Smooth muscle cell (in vitro differentiated cells): ENCODE measurements at regions not wholly inside any gene's neighbourhood (a gene's known extent, or its start where the extent isn't known, plus 50 kb on each side); places are given as distances from the start of the nearest gene placed in this dataset.
A peak's percentile ranks its signal among the peaks of the same experiment; 100 is the strongest.

Source experiments
- DNase-seq: peaks from one replicate; lab custom pipeline; 2025; ENCODE audit not compliant: unreplicated experiment; lab: John Stamatoyannopoulos, UW
- H2AFZ ChIP-seq: fragments of 200-600 bp; sonication (generic); 2 replicates; pipeline ENCODE4 v1.6.0; 2016; ENCODE audit warnings: antibody characterized with exemption, low read depth, mild to moderate bottlenecking
- H3F3A ChIP-seq: fragments of 200-600 bp; sonication (generic); 2 replicates; pipeline ENCODE4 v1.6.0; 2017; ENCODE audit warnings: antibody characterized with exemption, low read depth
- H3K27ac ChIP-seq: fragments of 200-600 bp; sonication (generic); 2 replicates; pipeline ENCODE4 v1.5.1; 2016; ENCODE audit warnings: low read depth, mild to moderate bottlenecking
- H3K27me3 ChIP-seq: fragments of 200-600 bp; sonication (generic); 2 replicates; pipeline ENCODE4 v1.6.1; 2016; ENCODE audit warnings: low read depth, mild to moderate bottlenecking
- H3K36me3 ChIP-seq: fragments of 200-600 bp; sonication (generic); 2 replicates; pipeline ENCODE4 v1.5.1; 2016; ENCODE audit warnings: low read depth
- H3K4me1 ChIP-seq: fragments of 200-600 bp; sonication (generic); 2 replicates; pipeline ENCODE4 v1.5.1; 2016; ENCODE audit warnings: low read depth
- H3K4me2 ChIP-seq: fragments of 200-600 bp; sonication (generic); 2 replicates; pipeline ENCODE4 v1.6.0; 2016; ENCODE audit warnings: mild to moderate bottlenecking
- H3K4me3 ChIP-seq: fragments of 200-600 bp; sonication (generic); 2 replicates; pipeline ENCODE4 v1.5.1; 2016; ENCODE audit warnings: mild to moderate bottlenecking
- H3K79me2 ChIP-seq: fragments of 200-600 bp; sonication (generic); 2 replicates; pipeline ENCODE4 v1.6.0; 2016; ENCODE audit warnings: low read depth, mild to moderate bottlenecking
- H3K9ac ChIP-seq: fragments of 200-600 bp; sonication (generic); 2 replicates; pipeline ENCODE4 v1.6.0; 2016; ENCODE audit warnings: low read depth
- H3K9me3 ChIP-seq: fragments of 200-600 bp; sonication (generic); replicated peaks from 2 replicates; pipeline ENCODE4 v1.5.1; 2016; ENCODE audit warnings: low read depth
- H4K20me1 ChIP-seq: fragments of 200-600 bp; sonication (generic); 2 replicates; pipeline ENCODE4 v1.6.0; 2016; ENCODE audit warnings: low read depth
- WGBS: methylation state at CpG from one replicate; pipeline ENCODE4 v1.1.7; 2016; ENCODE audit warnings: low lambda C conversion rate; 5-methylcytosine and 5-hydroxymethylcytosine counted together
- TF ChIP-seq, protein P1 (sequence below): fragments of 200-600 bp; sonication (generic); IDR thresholded peaks from 2 replicates; pipeline ENCODE4 v1.5.1; 2017; ENCODE audit warnings: borderline replicate concordance, mild to moderate bottlenecking, antibody characterized with exemption; ENCODE audit not compliant: insufficient read depth, poor library complexity, severe bottlenecking

DNA sequence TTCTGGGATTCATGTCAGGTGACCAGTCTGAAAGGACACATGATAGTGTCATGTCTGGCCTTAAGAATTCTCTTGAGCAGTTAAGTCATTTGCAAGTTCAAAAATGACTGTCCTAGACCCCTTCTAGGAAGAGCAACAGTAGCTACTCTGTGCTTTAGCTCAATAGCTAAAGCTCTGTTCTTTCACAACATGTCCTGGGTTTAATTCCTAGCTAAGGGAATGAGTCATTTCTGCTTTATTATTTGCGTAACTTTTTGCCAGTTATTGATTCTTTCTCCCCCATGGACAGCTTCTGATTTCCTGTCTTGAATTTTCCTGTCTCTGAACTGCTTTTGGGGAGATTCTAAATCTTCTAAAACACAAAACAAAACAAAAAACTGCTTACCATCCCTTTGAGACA lies 1055.8 kb upstream of the DIAPH2 start:
- H2AFZ ChIP-seq: no peak overlapping the region
- no peaks in the 10 kb centered on the region for H4K20me1 ChIP-seq
- no peak overlapping the region for H3K9ac ChIP-seq
- H3K4me1 ChIP-seq: no peaks in the 10 kb centered on the region
- no peaks in the 10 kb centered on the region for H3K27me3 ChIP-seq
- TF ChIP-seq, protein P1, sequence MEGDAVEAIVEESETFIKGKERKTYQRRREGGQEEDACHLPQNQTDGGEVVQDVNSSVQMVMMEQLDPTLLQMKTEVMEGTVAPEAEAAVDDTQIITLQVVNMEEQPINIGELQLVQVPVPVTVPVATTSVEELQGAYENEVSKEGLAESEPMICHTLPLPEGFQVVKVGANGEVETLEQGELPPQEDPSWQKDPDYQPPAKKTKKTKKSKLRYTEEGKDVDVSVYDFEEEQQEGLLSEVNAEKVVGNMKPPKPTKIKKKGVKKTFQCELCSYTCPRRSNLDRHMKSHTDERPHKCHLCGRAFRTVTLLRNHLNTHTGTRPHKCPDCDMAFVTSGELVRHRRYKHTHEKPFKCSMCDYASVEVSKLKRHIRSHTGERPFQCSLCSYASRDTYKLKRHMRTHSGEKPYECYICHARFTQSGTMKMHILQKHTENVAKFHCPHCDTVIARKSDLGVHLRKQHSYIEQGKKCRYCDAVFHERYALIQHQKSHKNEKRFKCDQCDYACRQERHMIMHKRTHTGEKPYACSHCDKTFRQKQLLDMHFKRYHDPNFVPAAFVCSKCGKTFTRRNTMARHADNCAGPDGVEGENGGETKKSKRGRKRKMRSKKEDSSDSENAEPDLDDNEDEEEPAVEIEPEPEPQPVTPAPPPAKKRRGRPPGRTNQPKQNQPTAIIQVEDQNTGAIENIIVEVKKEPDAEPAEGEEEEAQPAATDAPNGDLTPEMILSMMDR: no peak
- no peaks in the 10 kb centered on the region for H3K79me2 ChIP-seq
- no peaks in the 10 kb centered on the region for H3F3A ChIP-seq
- 96% methylated on average over 1 of the region's 1 CpG for whole genome bisulfite sequencing
- H3K4me3 ChIP-seq: no peak overlapping the region
- H3K36me3 ChIP-seq: no peaks in the 10 kb centered on the region
- DNase-seq: no peak
- H3K9me3 ChIP-seq: peaks cover 17% of the 10 kb centered on the region
- H3K4me2 ChIP-seq: no peak overlapping the region
- H3K27ac ChIP-seq: no peak overlapping the region

DNA sequence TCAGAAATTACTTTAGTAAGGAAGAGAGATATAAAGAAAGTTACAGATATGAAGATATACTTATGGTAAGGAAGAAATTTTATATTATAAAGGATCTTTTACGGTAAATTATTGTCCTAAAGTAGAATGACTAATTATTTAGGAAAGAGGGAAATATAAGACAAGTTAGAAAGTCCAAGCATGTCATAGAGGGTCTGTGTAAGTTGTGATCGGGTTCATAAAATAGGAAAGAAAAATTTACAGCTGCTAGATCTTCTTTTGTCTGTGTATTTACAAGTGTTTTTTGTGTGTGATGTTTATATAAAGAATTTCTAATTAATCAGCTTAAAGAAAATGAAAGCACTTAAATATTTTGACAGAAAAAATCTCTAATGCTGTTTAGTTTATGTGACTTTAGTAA lies 1054.9 kb upstream of the DIAPH2 start:
- Histone ChIP-seq H2AFZ (no peak overlapping the region), H3K9me3 (peaks cover 17% of the 10 kb centered on the region), H3K4me2 (no peak overlapping the region), H3K79me2 (no peaks in the 10 kb centered on the region), H3K4me1 (no peaks in the 10 kb centered on the region), H3K27ac (no peak overlapping the region), H4K20me1 (no peaks in the 10 kb centered on the region), H3K4me3 (no peak overlapping the region), H3F3A (no peaks in the 10 kb centered on the region), H3K36me3 (no peaks in the 10 kb centered on the region), H3K9ac (no peak overlapping the region), H3K27me3 (no peaks in the 10 kb centered on the region)
- no peak for DNase-seq
- TF ChIP-seq, protein P1: no peak
- 79% methylated on average over 2 of the region's 2 CpGs for WGBS

DNA sequence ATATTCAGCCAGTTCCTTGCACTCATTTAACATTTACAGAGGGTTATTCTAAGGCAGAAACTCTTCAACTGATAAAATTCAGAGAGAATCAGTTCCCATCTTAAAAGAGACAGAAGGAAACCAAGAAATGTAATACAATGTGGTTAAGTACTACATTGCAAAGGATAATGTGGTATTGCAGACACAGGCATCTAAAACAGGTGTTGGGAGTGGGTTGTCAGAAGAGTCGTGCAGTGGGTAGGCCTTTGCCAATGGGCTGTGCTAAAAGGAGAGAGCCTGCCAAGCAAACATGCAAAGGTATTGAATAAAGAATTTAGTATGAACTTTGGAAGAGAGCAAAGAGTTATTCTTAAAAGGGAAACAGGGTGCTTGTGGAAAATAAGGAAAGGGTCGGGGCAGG lies 1044.4 kb upstream of the DIAPH2 start:
- 79% methylated on average over 2 of the region's 2 CpGs for WGBS
- no peaks in the 10 kb centered on the region for H3F3A ChIP-seq

DNA sequence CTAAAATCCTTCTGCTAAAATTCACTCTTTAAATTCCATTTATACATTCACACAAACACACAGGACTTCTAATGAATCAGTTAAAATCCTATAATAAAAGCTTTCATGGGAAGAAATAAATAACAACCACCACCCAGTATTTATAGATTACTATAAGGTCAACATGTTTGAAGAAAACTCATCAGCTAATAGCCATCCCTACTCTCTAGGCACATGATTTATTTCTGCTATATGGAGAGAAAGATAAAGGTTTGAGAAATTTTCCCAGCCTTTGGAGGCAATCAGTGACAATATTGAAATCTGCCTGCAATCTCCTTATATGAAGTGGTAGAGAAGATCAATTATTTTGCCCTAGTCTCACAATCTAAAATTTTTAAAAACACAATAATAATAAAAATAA lies 1038.9 kb upstream of the DIAPH2 start:
- Histone ChIP-seq H3K9ac (no peak overlapping the region), H3K36me3 (no peaks in the 10 kb centered on the region), H3K9me3 (no peaks in the 10 kb centered on the region), H3F3A (no peaks in the 10 kb centered on the region), H3K27me3 (no peaks in the 10 kb centered on the region), H3K27ac (no peak overlapping the region), H3K4me2 (no peak overlapping the region), H2AFZ (peak overlapping the region; percentile 21), H4K20me1 (no peaks in the 10 kb centered on the region), H3K79me2 (no peaks in the 10 kb centered on the region), H3K4me3 (no peak overlapping the region), H3K4me1 (no peaks in the 10 kb centered on the region)
- DNase-seq: no peak
- TF ChIP-seq, protein P1: no peak

More for the DNA sequence above, 1044.4 kb upstream of the DIAPH2 start:
- no peaks in the 10 kb centered on the region for H3K36me3 ChIP-seq
- TF ChIP-seq, protein P1: no peak
- no peak overlapping the region for H3K4me3 ChIP-seq
- H3K4me1 ChIP-seq: no peaks in the 10 kb centered on the region
- H3K4me2 ChIP-seq: no peak overlapping the region
- H3K9me3 ChIP-seq: no peaks in the 10 kb centered on the region
- no peaks in the 10 kb centered on the region for H3K27me3 ChIP-seq
- no peak overlapping the region for H3K27ac ChIP-seq
- H3K79me2 ChIP-seq: no peaks in the 10 kb centered on the region
- H2AFZ ChIP-seq: no peak overlapping the region
- H4K20me1 ChIP-seq: no peaks in the 10 kb centered on the region
- no peak overlapping the region for H3K9ac ChIP-seq
- DNase-seq: no peak
